HG03175 (cell line): ENCODE measurements at regions not wholly inside any gene's neighbourhood (a gene's known extent, or its start where the extent isn't known, plus 50 kb on each side); places are given as distances from the start of the nearest gene placed in this dataset.
"Not testable (repeated sequence)": the region's sequence is repeated elsewhere in the genome, so short reads cannot be mapped to it uniquely, and the experiment has no call there.

Source experiments
- ATAC-seq: cut with Tn5 transposase; IDR thresholded peaks from one replicate; pipeline ENCODE4 v1.9.1; 2021; ENCODE audit warnings: mild to moderate bottlenecking, moderate library complexity; ENCODE audit not compliant: unreplicated experiment

- ATAC-seq, result not testable (repeated sequence)
These were observed 167.6 kb upstream of the CRBN start for GRCh38 chr3:3347056-3347455.

- ATAC-seq, result no peak
These were observed 167.1 kb upstream of the CRBN start for GRCh38 chr3:3346556-3346955.

- ATAC-seq, result no peak
These were observed 162.7 kb upstream of the CRBN start for GRCh38 chr3:3342141-3342540.

GRCh38 chr3:3340965-3341895, 161.7 kb upstream of the CRBN start:
- ATAC-seq, result no peak

GRCh38 chr3:3340526-3340925, 161.0 kb upstream of the CRBN start:
- ATAC-seq, result no peak

- ATAC-seq, result no peak
These were observed 156.4 kb upstream of the CRBN start for GRCh38 chr3:3335903-3336302.

- ATAC-seq, result no peak
These were observed 155.0 kb upstream of the CRBN start for GRCh38 chr3:3334491-3334890.

GRCh38 chr3:3333571-3333970, 154.1 kb upstream of the CRBN start:
- ATAC-seq, result no peak

GRCh38 chr3:3316521-3316920, 137.0 kb upstream of the CRBN start:
- ATAC-seq, result no peak

- ATAC-seq, result no peak
These were observed 136.4 kb upstream of the CRBN start for GRCh38 chr3:3315846-3316245.

- ATAC-seq, result no peak
These were observed 130.4 kb upstream of the CRBN start for GRCh38 chr3:3309887-3310286.

- ATAC-seq, result no peak
These were observed 129.3 kb upstream of the CRBN start for GRCh38 chr3:3308809-3309208.

- ATAC-seq, result no peak
These were observed 128.0 kb upstream of the CRBN start for GRCh38 chr3:3307491-3307890.

GRCh38 chr3:3305841-3306240, 126.3 kb upstream of the CRBN start:
- no peak for ATAC-seq

- no peak for ATAC-seq
These were observed 125.6 kb upstream of the CRBN start for GRCh38 chr3:3305084-3305483.

GRCh38 chr3:3303636-3304035, 124.1 kb upstream of the CRBN start:
- no peak for ATAC-seq

- no peak for ATAC-seq
These were observed 123.5 kb upstream of the CRBN start for GRCh38 chr3:3302964-3303363.

- no peak for ATAC-seq
These were observed 122.0 kb upstream of the CRBN start for GRCh38 chr3:3301476-3301875.

- ATAC-seq, result no peak
These were observed 117.5 kb upstream of the CRBN start for GRCh38 chr3:3296979-3297381.

- ATAC-seq, result no peak
These were observed 116.1 kb upstream of the CRBN start for GRCh38 chr3:3295586-3295985.

GRCh38 chr3:3291756-3292283, 112.3 kb upstream of the CRBN start:
- not testable (repeated sequence) for ATAC-seq

- ATAC-seq, result no peak
These were observed 108.8 kb upstream of the CRBN start for GRCh38 chr3:3288255-3288654.

GRCh38 chr3:3286014-3286413, 106.5 kb upstream of the CRBN start:
- ATAC-seq, result no peak
